ENCODE measurements at regions not wholly inside any gene's neighbourhood (a gene's known extent, or its start where the extent isn't known, plus 50 kb on each side); places are given as distances from the start of the nearest gene placed in this dataset.

DNA sequence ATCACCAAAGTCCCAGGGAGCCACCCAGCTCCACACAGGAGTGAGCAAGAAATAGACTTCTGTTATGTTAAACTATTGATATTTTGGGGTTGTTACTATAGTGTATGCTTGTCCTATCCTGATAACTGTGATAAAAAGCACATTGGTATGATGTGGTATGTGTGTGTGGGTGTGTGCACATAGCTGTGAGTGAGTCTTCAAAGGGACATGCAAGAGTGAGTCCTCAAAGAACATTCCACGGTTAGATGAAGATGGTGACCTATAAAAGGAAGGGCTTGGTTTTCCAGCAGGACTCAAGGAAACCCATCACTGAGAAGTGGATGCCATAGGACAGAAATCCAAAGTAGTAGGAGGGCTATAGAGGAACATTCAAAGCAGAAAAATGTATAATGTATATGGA, 342.9 kb downstream of the TSN start:
- TF ChIP-seq, protein P1, sequence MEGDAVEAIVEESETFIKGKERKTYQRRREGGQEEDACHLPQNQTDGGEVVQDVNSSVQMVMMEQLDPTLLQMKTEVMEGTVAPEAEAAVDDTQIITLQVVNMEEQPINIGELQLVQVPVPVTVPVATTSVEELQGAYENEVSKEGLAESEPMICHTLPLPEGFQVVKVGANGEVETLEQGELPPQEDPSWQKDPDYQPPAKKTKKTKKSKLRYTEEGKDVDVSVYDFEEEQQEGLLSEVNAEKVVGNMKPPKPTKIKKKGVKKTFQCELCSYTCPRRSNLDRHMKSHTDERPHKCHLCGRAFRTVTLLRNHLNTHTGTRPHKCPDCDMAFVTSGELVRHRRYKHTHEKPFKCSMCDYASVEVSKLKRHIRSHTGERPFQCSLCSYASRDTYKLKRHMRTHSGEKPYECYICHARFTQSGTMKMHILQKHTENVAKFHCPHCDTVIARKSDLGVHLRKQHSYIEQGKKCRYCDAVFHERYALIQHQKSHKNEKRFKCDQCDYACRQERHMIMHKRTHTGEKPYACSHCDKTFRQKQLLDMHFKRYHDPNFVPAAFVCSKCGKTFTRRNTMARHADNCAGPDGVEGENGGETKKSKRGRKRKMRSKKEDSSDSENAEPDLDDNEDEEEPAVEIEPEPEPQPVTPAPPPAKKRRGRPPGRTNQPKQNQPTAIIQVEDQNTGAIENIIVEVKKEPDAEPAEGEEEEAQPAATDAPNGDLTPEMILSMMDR (IDR thresholded peaks at IDR 0.05; ENCODE audit: unreplicated experiment in 3 of 3) = no peak
- H3K27ac Mint-ChIP-seq = no peak overlapping the region
- peaks cover under 1% of the 10 kb centered on the region for H3K9me3 Mint-ChIP-seq
- H3K36me3 Mint-ChIP-seq (ENCODE audit: low read depth) = no peaks in the 10 kb centered on the region
- H3K27me3 Mint-ChIP-seq (ENCODE audit: low read depth) = no peaks in the 10 kb centered on the region
- no peak overlapping the region for H3K4me3 Mint-ChIP-seq
- peaks cover 5% of the 10 kb centered on the region for H3K4me1 Mint-ChIP-seq

DNA sequence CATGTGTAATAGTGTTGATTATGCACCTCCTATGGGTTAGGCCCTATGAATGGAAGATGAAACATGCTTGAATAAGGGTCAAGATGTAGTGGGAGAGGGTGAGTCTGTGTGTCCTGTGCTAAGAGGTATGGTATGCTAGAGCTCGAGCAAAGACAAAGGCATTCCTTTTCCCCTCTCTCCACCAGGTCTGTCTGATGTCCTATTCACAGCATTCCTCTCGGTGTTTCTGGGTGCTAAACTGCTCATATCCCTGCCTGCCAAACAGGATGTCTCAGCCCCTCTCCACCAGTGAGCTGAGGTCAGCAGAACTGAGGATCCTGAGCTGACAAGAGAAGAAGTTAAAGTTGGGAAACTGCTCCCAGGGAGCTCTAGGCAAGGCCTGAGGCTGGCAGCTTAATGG, 344.9 kb downstream of the TSN start:
- H3K9me3 Mint-ChIP-seq = no peaks in the 10 kb centered on the region
- H3K36me3 Mint-ChIP-seq (ENCODE audit: low read depth) = no peaks in the 10 kb centered on the region

GRCh38 chr2:122100756-122101155, 345.3 kb downstream of the TSN start:
- Mint-ChIP-seq H3K4me1 (peaks cover 11% of the 10 kb centered on the region), H3K4me3 (no peak overlapping the region), H3K9me3 (no peaks in the 10 kb centered on the region), H3K36me3 (ENCODE audit: low read depth) (no peaks in the 10 kb centered on the region), H3K27ac (no peak overlapping the region), H3K27me3 (ENCODE audit: low read depth) (no peaks in the 10 kb centered on the region)
- TF ChIP-seq, protein P1 (IDR thresholded peaks at IDR 0.05; ENCODE audit: unreplicated experiment in 3 of 3) = no peak

More for the DNA sequence above, 344.9 kb downstream of the TSN start:
- H3K4me3 Mint-ChIP-seq = no peak overlapping the region
- peaks cover 7% of the 10 kb centered on the region for H3K4me1 Mint-ChIP-seq
- H3K27ac Mint-ChIP-seq = no peak overlapping the region
- TF ChIP-seq, protein P1 (IDR thresholded peaks at IDR 0.05; ENCODE audit: unreplicated experiment in 3 of 3) = no peak
- H3K27me3 Mint-ChIP-seq (ENCODE audit: low read depth) = no peaks in the 10 kb centered on the region

- TF ChIP-seq, protein P1 (IDR thresholded peaks at IDR 0.05; ENCODE audit: unreplicated experiment in 3 of 3) = no peak
- peaks cover 17% of the 10 kb centered on the region for H3K4me1 Mint-ChIP-seq
- H3K4me3 Mint-ChIP-seq = no peak overlapping the region
- H3K27ac Mint-ChIP-seq = no peak overlapping the region
- H3K27me3 Mint-ChIP-seq (ENCODE audit: low read depth) = no peaks in the 10 kb centered on the region
- H3K36me3 Mint-ChIP-seq (ENCODE audit: low read depth) = no peaks in the 10 kb centered on the region
- H3K9me3 Mint-ChIP-seq = no peaks in the 10 kb centered on the region
Measured at GRCh38 chr2:122101319-122101718, 345.9 kb downstream of the TSN start.

- H3K27me3 Mint-ChIP-seq (ENCODE audit: low read depth) = peaks cover 7% of the 10 kb centered on the region
- H3K36me3 Mint-ChIP-seq (ENCODE audit: low read depth) = no peaks in the 10 kb centered on the region
- TF ChIP-seq, protein P1 (IDR thresholded peaks at IDR 0.05; ENCODE audit: unreplicated experiment in 3 of 3) = no peak
- no peak overlapping the region for H3K27ac Mint-ChIP-seq
- peaks cover 22% of the 10 kb centered on the region for H3K4me1 Mint-ChIP-seq
- H3K9me3 Mint-ChIP-seq = peaks cover 3% of the 10 kb centered on the region
- H3K4me3 Mint-ChIP-seq = no peak overlapping the region
Measured at GRCh38 chr2:122105171-122105876, 349.9 kb downstream of the TSN start.

GRCh38 chr2:122105877-122106206, 350.4 kb downstream of the TSN start:
- TF ChIP-seq, protein P1 (IDR thresholded peaks at IDR 0.05; ENCODE audit: unreplicated experiment in 3 of 3) = no peak

More at GRCh38 chr2:122105877-122106206, 350.4 kb downstream of the TSN start:
- peaks cover 3% of the 10 kb centered on the region for H3K9me3 Mint-ChIP-seq
- H3K4me3 Mint-ChIP-seq = no peak overlapping the region
- peaks cover 9% of the 10 kb centered on the region for H3K27me3 Mint-ChIP-seq (ENCODE audit: low read depth)
- H3K27ac Mint-ChIP-seq = no peak overlapping the region
- peaks cover 22% of the 10 kb centered on the region for H3K4me1 Mint-ChIP-seq
- no peaks in the 10 kb centered on the region for H3K36me3 Mint-ChIP-seq (ENCODE audit: low read depth)
